Cardiac muscle cell (in vitro differentiated cells and primary cell): ENCODE measurements at regions not wholly inside any gene's neighbourhood (a gene's known extent, or its start where the extent isn't known, plus 50 kb on each side); places are given as distances from the start of the nearest gene placed in this dataset.

ENCODE experiments used
- DNase-seq, 2 donors: peaks; one replicate each; pipeline versions ENCODE4 v3.0.0 to v3.0.0-alpha.2; 2010 to 2017; ENCODE audit warnings: low read depth in 1 of 2, low spot score in 1 of 2
- H3K27ac ChIP-seq: fragments of 200-600 bp; sonication (generic); 2 replicates; pipeline ENCODE4 v1.5.1; 2016
- H3K27me3 ChIP-seq: fragments of 200-600 bp; sonication (generic); 2 replicates; pipeline ENCODE4 v1.6.0; 2016; ENCODE audit warnings: control low read depth
- H3K36me3 ChIP-seq: fragments of 200-600 bp; sonication (generic); 2 replicates; pipeline ENCODE4 v1.5.1; 2016; ENCODE audit warnings: control low read depth
- H3K4me1 ChIP-seq: fragments of 200-600 bp; sonication (generic); 2 replicates; pipeline ENCODE4 v1.8.1; 2017; ENCODE audit warnings: low read depth, mild to moderate bottlenecking, mixed run types
- H3K4me3 ChIP-seq: fragments of 200-600 bp; sonication (generic); 2 replicates; pipeline ENCODE4 v1.5.1; 2016; ENCODE audit warnings: mild to moderate bottlenecking
- H3K9me3 ChIP-seq: fragments of 200-600 bp; sonication (generic); 2 replicates; pipeline ENCODE4 v1.5.1; 2017; ENCODE audit warnings: low read depth, mild to moderate bottlenecking, control low read depth
- CTCF ChIP-seq: IDR thresholded peaks from 2 replicates; pipeline ENCODE4 v1.5.1; 2012; ENCODE audit warnings: low read depth, mild to moderate bottlenecking, low read length

GRCh38 chr17:69918164-69918563 lies 156.9 kb upstream of the KCNJ16 start:
- Histone ChIP-seq H3K9me3 (no peaks in the 10 kb centered on the region), H3K27me3 (no peaks in the 10 kb centered on the region), H3K36me3 (no peaks in the 10 kb centered on the region), H3K4me1 (no peaks in the 10 kb centered on the region), H3K4me3 (no peak overlapping the region), H3K27ac (no peak overlapping the region)
- TF ChIP-seq CTCF, result no peak
- DNase-seq, result no peak

- DNase-seq, result no peak
- H3K36me3 ChIP-seq, result no peaks in the 10 kb centered on the region
- H3K4me3 ChIP-seq, result no peak overlapping the region
- no peaks in the 10 kb centered on the region for H3K27me3 ChIP-seq
- no peak for TF ChIP-seq CTCF
- no peaks in the 10 kb centered on the region for H3K4me1 ChIP-seq
- no peaks in the 10 kb centered on the region for H3K9me3 ChIP-seq
- no peak overlapping the region for H3K27ac ChIP-seq
Observed at GRCh38 chr17:69919789-69920188, 155.2 kb upstream of the KCNJ16 start.

GRCh38 chr17:69921046-69921445 lies 154.0 kb upstream of the KCNJ16 start:
- Histone ChIP-seq H3K9me3 (no peaks in the 10 kb centered on the region), H3K4me3 (no peak overlapping the region), H3K36me3 (no peaks in the 10 kb centered on the region), H3K27me3 (no peaks in the 10 kb centered on the region), H3K27ac (no peak overlapping the region), H3K4me1 (no peaks in the 10 kb centered on the region)
- no peak for TF ChIP-seq CTCF
- no peak for DNase-seq

- H3K36me3 ChIP-seq, result no peaks in the 10 kb centered on the region
- no peak for DNase-seq
- H3K27me3 ChIP-seq, result no peaks in the 10 kb centered on the region
- no peak overlapping the region for H3K4me3 ChIP-seq
- H3K27ac ChIP-seq, result no peak overlapping the region
- no peaks in the 10 kb centered on the region for H3K4me1 ChIP-seq
- H3K9me3 ChIP-seq, result no peaks in the 10 kb centered on the region
- no peak for TF ChIP-seq CTCF
Observed at GRCh38 chr17:69928611-69929010, 146.4 kb upstream of the KCNJ16 start.

- no peaks in the 10 kb centered on the region for H3K36me3 ChIP-seq
- no peaks in the 10 kb centered on the region for H3K27me3 ChIP-seq
- H3K9me3 ChIP-seq, result no peaks in the 10 kb centered on the region
- no peaks in the 10 kb centered on the region for H3K4me1 ChIP-seq
- no peak for DNase-seq
- no peak overlapping the region for H3K4me3 ChIP-seq
- TF ChIP-seq CTCF, result no peak
- no peak overlapping the region for H3K27ac ChIP-seq
Observed at GRCh38 chr17:69936996-69937395, 138.0 kb upstream of the KCNJ16 start.

- no peaks in the 10 kb centered on the region for H3K4me1 ChIP-seq
- H3K27ac ChIP-seq, result no peak overlapping the region
- no peak overlapping the region for H3K4me3 ChIP-seq
- H3K9me3 ChIP-seq, result no peaks in the 10 kb centered on the region
- no peak for TF ChIP-seq CTCF
- H3K36me3 ChIP-seq, result no peaks in the 10 kb centered on the region
- H3K27me3 ChIP-seq, result no peaks in the 10 kb centered on the region
- no peak for DNase-seq
Observed at GRCh38 chr17:69943058-69943457, 132.0 kb upstream of the KCNJ16 start.
